ENCODE measurements at regions not wholly inside any gene's neighbourhood (a gene's known extent, or its start where the extent isn't known, plus 50 kb on each side); places are given as distances from the start of the nearest gene placed in this dataset.

GRCh38 chr5:144958002-144958401, 787.3 kb downstream of the KCTD16 start:
- Histone ChIP-seq H3K27me3 (ENCODE audit: control insufficient read depth, extremely low read depth, insufficient read depth, low read length) (no peaks in the 10 kb centered on the region), H4K20me1 (ENCODE audit: control insufficient read depth, extremely low read depth, insufficient read depth, low read length) (no peaks in the 10 kb centered on the region), H3K9me1 (ENCODE audit: control insufficient read depth, extremely low read depth, insufficient read depth, low read length) (no peaks in the 10 kb centered on the region), H3K4me2 (ENCODE audit: control insufficient read depth, extremely low read depth, insufficient read depth, low read depth, low read length) (no peak overlapping the region), H3K9ac (ENCODE audit: control insufficient read depth, extremely low read depth, insufficient read depth, low read length) (no peak overlapping the region), H3K36me3 (ENCODE audit: control insufficient read depth in 2 of 2, extremely low read depth in 1 of 2, insufficient read depth in 2 of 2, low read length in 2 of 2) (no peaks in the 10 kb centered on the region), H2AFZ (ENCODE audit: control insufficient read depth, low read length) (no peak overlapping the region), H3K27ac (ENCODE audit: control insufficient read depth, insufficient read depth, low read length) (no peak overlapping the region), H3K4me1 (ENCODE audit: control insufficient read depth, extremely low read depth, insufficient read depth, low read length) (no peaks in the 10 kb centered on the region), H3K79me2 (ENCODE audit: control insufficient read depth, insufficient read depth, low read length) (no peaks in the 10 kb centered on the region), H3K4me3 (ENCODE audit: control insufficient read depth in 2 of 3, extremely low read depth in 1 of 3, insufficient read depth in 2 of 3, low read depth in 1 of 3, low read length in 3 of 3) (no peak overlapping the region), H3K9me3 (ENCODE audit: control insufficient read depth, low read depth, low read length) (no peaks in the 10 kb centered on the region)
- no peak for TF ChIP-seq EZH2 (IDR thresholded peaks at IDR 0.05; ENCODE audit: low read length)
- no peak for TF ChIP-seq CTCF (optimal IDR thresholded peaks at IDR 0.05 in 1 of 3, IDR thresholded peaks at IDR 0.05 in 1 of 3, conservative IDR thresholded peaks at IDR 0.05 in 1 of 3; ENCODE audit: extremely low read depth in 1 of 3, insufficient read depth in 2 of 3, low read length in 3 of 3)
- DNase-seq (ENCODE audit: low read depth, low spot score) = no peak
- dilution Hi-C loops (cut with MboI; ENCODE audit: extremely low pct_ligation_motif_present, low sequenced_read_pairs) = no loop called here
- FAIRE-seq = no peak

GRCh38 chr5:144950996-144951395, 780.3 kb downstream of the KCTD16 start:
- Histone ChIP-seq H3K36me3 (ENCODE audit: control insufficient read depth in 2 of 2, extremely low read depth in 1 of 2, insufficient read depth in 2 of 2, low read length in 2 of 2) (no peaks in the 10 kb centered on the region), H3K79me2 (ENCODE audit: control insufficient read depth, insufficient read depth, low read length) (no peaks in the 10 kb centered on the region), H3K4me3 (ENCODE audit: control insufficient read depth in 2 of 3, extremely low read depth in 1 of 3, insufficient read depth in 2 of 3, low read depth in 1 of 3, low read length in 3 of 3) (no peak overlapping the region), H2AFZ (ENCODE audit: control insufficient read depth, low read length) (no peak overlapping the region), H3K27ac (ENCODE audit: control insufficient read depth, insufficient read depth, low read length) (no peak overlapping the region), H3K9me1 (ENCODE audit: control insufficient read depth, extremely low read depth, insufficient read depth, low read length) (no peaks in the 10 kb centered on the region), H3K4me2 (ENCODE audit: control insufficient read depth, extremely low read depth, insufficient read depth, low read depth, low read length) (no peak overlapping the region), H3K9ac (ENCODE audit: control insufficient read depth, extremely low read depth, insufficient read depth, low read length) (no peak overlapping the region), H4K20me1 (ENCODE audit: control insufficient read depth, extremely low read depth, insufficient read depth, low read length) (no peaks in the 10 kb centered on the region), H3K9me3 (ENCODE audit: control insufficient read depth, low read depth, low read length) (no peaks in the 10 kb centered on the region), H3K4me1 (ENCODE audit: control insufficient read depth, extremely low read depth, insufficient read depth, low read length) (no peaks in the 10 kb centered on the region), H3K27me3 (ENCODE audit: control insufficient read depth, extremely low read depth, insufficient read depth, low read length) (no peaks in the 10 kb centered on the region)
- dilution Hi-C loops (cut with MboI; ENCODE audit: extremely low pct_ligation_motif_present, low sequenced_read_pairs) = no loop called here
- DNase-seq (ENCODE audit: low read depth, low spot score) = no peak
- FAIRE-seq = no peak
- no peak for TF ChIP-seq CTCF (optimal IDR thresholded peaks at IDR 0.05 in 1 of 3, IDR thresholded peaks at IDR 0.05 in 1 of 3, conservative IDR thresholded peaks at IDR 0.05 in 1 of 3; ENCODE audit: extremely low read depth in 1 of 3, insufficient read depth in 2 of 3, low read length in 3 of 3)
- no peak for TF ChIP-seq EZH2 (IDR thresholded peaks at IDR 0.05; ENCODE audit: low read length)

All from keratinocyte (primary cell).